Fibroblast of the aortic adventitia (primary cell): ENCODE measurements at regions not wholly inside any gene's neighbourhood (a gene's known extent, or its start where the extent isn't known, plus 50 kb on each side); places are given as distances from the start of the nearest gene placed in this dataset.

Experiments used
- DNase-seq: peaks from one replicate; pipeline ENCODE4 v3.0.0-alpha.2; 2010; ENCODE audit warnings: low read depth
- H3K4me3 ChIP-seq: 2 replicates; pipeline ENCODE4 v1.5.1; 2011; ENCODE audit warnings: low read depth, mild to moderate bottlenecking, control low read depth, low read length, moderate library complexity
- CTCF ChIP-seq: IDR thresholded peaks from 2 replicates; pipeline ENCODE4 v1.5.1; 2011; ENCODE audit warnings: mild to moderate bottlenecking, low read length, control low read depth, inconsistent platforms; ENCODE audit not compliant: insufficient read depth

GRCh38 chr3:30341079-30341478, 265.3 kb upstream of the TGFBR2 start:
- no peak overlapping the region for H3K4me3 ChIP-seq
- no peak for DNase-seq
- TF ChIP-seq CTCF = no peak

- DNase-seq = peak; percentile 43
- no peak for TF ChIP-seq CTCF
- no peak overlapping the region for H3K4me3 ChIP-seq
These were observed 264.6 kb upstream of the TGFBR2 start for GRCh38 chr3:30341851-30342250.

GRCh38 chr3:30342318-30343060, 263.9 kb upstream of the TGFBR2 start:
- DNase-seq = peak; percentile 97
- no peak overlapping the region for H3K4me3 ChIP-seq
- TF ChIP-seq CTCF = no peak

- no peak for DNase-seq
- no peak for TF ChIP-seq CTCF
- no peak overlapping the region for H3K4me3 ChIP-seq
These were observed 263.2 kb upstream of the TGFBR2 start for GRCh38 chr3:30343067-30343831.

GRCh38 chr3:30343861-30344260, 262.5 kb upstream of the TGFBR2 start:
- DNase-seq = no peak

GRCh38 chr3:30344288-30344687, 262.1 kb upstream of the TGFBR2 start:
- no peak overlapping the region for H3K4me3 ChIP-seq
- DNase-seq = no peak
- TF ChIP-seq CTCF = no peak

More at GRCh38 chr3:30343861-30344260, 262.5 kb upstream of the TGFBR2 start:
- TF ChIP-seq CTCF = no peak
- no peak overlapping the region for H3K4me3 ChIP-seq
